Iris pigment epithelial cell (primary cell): ENCODE measurements at regions not wholly inside any gene's neighbourhood (a gene's known extent, or its start where the extent isn't known, plus 50 kb on each side); places are given as distances from the start of the nearest gene placed in this dataset.

Experiments used
- DNase-seq: peaks from one replicate; pipeline ENCODE4 v3.0.0-alpha.2; 2011; ENCODE audit warnings: low read depth

DNA sequence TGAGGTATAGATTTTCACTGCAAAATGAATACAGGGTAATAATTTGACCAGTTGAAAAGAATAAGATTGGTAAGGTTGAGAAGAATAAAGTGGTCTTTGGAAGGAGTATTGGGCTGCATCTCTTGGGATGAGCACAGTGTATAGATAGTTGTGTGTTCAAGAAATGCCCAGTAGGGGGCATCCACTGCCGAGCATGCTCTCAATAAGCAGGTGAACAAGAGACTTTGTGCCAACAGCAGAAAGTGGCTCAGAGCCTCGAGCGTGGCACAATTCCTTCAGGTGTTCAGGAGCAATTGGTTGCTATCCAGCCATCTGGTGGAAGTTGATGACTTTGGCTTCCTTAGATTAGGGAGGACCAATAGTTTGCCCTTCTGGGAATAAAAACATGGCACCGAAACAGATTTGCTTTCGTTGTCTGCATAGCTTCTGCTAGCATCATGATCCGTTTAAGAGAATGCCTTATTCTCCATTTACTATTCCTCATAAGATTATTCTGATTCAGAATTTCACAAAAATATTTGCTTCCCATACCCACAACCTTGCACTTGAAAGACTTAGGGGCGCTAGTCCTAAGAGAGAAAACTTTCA, 258.1 kb upstream of the NEIL3 start:
- peak; percentile 29 for DNase-seq

DNA sequence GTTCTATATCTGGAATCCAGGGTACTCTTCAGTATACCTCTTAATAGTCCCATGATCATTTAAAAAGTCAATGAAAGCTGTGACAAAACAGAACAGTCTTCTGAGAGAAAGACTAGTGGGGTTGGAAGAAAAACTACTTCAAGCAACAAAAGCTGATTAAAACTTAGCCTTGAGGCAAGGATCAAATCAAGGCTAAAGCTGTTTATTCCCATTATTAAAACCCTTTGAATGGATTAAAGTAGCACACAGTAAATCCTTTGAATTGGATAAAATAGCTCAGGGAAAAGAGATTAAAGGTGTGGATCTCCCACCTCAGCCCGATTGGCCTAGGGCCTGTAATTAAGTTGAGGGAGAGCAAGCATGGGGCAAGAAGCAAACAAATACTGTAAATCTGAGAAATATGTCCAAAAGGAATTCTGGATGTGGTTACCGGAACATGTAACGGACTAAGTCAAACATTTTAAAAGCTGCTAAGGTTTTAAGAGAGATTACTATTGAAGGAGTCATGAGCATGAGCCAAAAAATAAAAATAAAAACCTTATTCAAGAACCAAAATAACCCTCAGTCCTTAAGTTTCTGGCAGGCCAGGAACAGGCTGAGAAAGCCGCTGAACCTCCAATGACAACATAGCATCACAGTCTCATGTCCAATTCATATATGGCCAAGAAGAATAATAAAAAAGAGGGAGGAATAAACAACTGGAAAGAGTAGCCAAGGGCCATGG, 257.3 kb upstream of the NEIL3 start:
- DNase-seq: no peak

GRCh38 chr4:177057186-177057585, 252.5 kb upstream of the NEIL3 start:
- DNase-seq: no peak

GRCh38 chr4:177064116-177064515, 245.6 kb upstream of the NEIL3 start:
- no peak for DNase-seq

GRCh38 chr4:177064729-177065394, 244.8 kb upstream of the NEIL3 start:
- DNase-seq: no peak

DNA sequence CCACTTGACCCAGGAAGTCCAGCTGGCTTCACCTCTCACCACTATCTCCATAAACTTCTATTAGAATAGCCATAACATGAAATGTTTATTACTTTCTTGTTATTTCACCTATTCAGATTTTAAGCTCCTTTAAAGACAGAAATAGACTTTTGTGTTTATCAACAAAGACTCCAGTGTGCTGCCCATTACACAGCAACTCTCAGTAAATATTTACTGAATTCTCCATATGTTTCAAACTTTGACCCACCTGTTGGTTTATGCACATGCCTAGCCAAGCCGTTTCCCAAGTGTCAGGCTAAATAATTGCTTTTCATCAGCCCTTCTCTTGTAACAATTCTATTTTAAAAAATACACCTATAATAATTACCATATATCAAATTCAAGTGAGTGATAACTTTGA, 242.9 kb upstream of the NEIL3 start:
- DNase-seq: no peak

- DNase-seq: peak; percentile 7
Observed at GRCh38 chr4:177070533-177071058, 239.1 kb upstream of the NEIL3 start.

- no peak for DNase-seq
Observed at GRCh38 chr4:177077095-177077971, 232.3 kb upstream of the NEIL3 start.

GRCh38 chr4:177079327-177079726, 230.3 kb upstream of the NEIL3 start:
- DNase-seq: no peak

GRCh38 chr4:177080388-177080787, 229.3 kb upstream of the NEIL3 start:
- DNase-seq: no peak

DNA sequence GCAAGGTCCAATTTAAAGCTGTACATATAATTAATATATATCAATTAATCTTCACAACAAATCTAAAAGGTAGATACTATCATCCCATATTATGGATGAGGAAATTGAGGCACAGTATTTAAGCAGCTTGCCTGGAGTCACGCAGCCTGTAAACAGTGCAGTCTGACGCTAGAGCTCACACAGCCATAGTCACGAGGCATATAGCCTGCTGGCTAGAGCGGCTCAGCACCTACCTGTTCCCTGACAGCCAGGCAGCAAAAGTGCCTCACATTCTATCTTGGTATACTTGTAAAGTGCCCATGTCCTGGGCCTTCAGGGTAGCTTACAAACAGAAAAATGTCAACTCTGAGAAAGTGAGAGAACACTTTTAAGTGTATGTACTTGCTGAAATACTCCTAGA, 222.6 kb upstream of the NEIL3 start:
- no peak for DNase-seq

- DNase-seq: no peak
Observed at GRCh38 chr4:177087499-177087898, 222.2 kb upstream of the NEIL3 start.

DNA sequence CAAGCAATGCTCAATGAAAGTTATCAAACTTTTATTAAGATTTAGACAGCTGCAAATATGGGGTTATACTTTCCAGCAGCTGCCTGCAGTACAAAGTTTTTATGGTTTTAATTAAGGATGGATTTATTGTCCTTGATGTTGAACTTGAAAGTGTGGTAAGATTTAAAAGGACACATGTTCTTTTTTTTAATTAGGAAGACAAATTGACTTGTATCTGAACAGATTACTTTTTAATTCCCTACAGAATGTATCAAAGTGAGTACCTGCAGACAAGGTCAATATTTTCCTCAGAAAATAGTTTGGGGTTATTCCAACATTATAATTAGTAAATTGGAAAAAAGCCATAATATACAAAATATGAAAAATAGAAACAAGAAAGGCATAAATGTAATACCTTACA, 218.2 kb upstream of the NEIL3 start:
- no peak for DNase-seq

DNA sequence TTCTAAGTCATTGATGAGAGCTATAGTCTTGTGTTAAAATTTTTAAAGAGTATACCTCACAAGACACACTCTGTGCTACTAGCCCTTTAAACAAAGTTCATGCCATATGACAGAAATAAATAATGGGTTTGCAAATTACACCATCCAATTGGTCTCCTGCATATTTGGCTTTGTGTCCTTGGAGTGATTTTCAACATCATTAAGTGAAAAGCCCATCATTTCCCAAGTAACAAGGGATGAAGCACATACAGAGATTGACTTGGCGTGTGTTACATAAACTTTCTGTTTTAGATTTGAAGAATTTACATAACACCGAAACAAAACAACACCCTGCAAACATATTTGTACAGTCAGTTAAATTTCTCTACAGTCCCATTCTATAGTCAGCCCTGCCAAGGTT, 216.9 kb upstream of the NEIL3 start:
- DNase-seq: no peak

GRCh38 chr4:177093964-177094363, 215.7 kb upstream of the NEIL3 start:
- DNase-seq: no peak

GRCh38 chr4:177097291-177097690, 212.4 kb upstream of the NEIL3 start:
- no peak for DNase-seq

DNA sequence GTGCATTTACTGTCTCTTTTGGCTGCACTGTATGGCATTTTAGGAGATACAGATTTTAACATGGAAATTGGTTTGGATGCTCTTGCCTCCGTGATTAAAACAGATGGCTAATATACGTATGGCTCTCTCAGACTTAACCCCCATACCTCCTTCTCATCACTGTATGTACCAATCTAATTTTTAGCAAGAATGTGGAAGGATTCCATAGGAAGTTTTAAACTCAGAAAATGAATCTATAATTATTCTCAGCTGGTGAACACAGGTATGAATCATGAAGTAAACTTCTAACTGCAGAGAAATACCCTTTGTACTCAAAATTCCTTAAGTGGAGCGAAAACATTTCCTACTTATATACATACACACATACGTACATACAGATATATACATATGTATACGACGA, 210.5 kb upstream of the NEIL3 start:
- no peak for DNase-seq

GRCh38 chr4:177100307-177100706, 209.4 kb upstream of the NEIL3 start:
- no peak for DNase-seq

DNA sequence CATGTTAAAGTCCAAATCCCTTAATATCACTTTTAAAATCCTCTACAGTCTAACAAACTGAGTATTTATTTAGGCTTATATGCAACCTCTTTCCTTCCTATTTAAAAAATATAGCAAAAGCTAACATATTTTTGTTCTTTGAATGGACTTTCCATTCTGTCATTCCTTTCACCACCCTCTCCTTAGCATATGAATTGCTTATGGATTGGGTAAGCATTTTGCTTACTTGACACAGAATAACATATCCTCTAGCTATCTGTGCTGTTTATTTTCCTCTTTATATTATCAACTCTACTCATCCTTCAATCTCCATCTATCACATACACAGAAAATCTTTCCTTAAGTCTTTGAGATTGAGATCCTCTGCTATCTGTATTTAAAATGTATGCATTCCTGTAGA, 206.1 kb upstream of the NEIL3 start:
- no peak for DNase-seq

DNA sequence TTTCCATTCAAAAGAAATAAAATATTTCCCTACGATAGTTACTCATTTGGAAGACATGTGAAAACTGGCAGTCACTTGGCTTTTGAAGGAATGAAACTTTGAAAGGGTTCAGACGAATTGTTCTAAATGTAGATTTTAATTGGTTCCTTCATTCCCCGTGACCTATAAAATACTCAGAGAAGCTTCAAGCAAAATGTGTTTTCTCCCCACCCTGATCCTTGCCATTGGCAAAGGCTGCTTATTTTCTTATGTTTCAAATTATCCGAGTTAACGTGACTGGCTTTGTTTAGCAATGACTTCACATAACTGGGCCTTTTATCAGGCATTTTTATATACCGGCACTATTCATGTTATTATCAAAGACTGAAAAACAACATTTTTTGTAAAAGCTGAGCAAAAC, 204.1 kb upstream of the NEIL3 start:
- DNase-seq: no peak

DNA sequence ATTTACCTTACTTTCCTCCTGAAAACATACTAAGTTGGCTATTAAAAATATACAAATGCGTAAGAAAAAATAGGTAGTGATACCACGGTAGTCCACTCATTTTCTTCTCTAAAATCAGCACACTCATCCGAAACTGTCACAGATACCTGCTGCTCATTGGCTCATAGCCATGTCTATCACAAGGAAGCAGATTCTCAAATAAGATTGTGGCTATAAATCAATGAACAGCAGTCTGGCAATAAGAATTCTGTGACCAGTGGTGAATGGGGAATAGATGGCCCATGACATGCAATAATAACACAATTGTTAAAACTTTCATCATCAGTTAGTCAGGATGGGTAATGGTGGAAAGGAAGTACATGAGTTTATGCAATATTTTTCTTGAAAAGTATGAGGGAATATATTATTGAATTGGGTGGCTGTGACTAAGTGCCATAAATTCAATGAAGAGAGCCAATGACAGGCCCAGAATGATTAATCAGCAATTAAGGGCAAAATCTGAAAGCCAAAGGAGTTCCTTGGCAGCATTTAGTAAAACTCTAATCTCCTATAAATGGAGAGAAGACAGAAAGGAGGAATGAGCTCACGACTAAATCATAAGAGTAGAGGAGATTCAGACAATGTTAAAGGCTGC, 202.3 kb upstream of the NEIL3 start:
- no peak for DNase-seq

DNA sequence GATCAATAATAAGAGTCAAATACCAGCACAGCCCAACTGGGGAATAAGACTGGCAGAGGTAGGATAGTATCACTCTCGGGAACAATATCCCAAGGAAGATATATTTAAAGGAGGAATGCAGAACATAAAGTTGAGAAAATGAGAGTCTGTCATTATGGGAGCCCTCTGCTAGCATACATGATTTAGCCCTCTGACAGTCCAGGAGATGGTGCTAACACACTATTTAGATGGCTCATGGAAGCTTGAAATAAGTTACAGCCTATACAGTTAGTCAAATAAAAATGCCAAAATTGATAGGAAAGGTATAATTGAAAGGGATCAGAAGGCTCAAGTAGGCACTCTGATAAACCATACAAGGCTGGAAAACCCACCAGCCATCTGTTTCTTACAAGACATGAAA, 201.0 kb upstream of the NEIL3 start:
- peak; percentile 45 for DNase-seq
